ENCODE measurements at regions not wholly inside any gene's neighbourhood (a gene's known extent, or its start where the extent isn't known, plus 50 kb on each side); places are given as distances from the start of the nearest gene placed in this dataset.

- no peak for TF ChIP-seq CTCF (conservative IDR thresholded peaks at IDR 0.05; ENCODE audit: low read depth, low read length)
- TF ChIP-seq EZH2 (IDR thresholded peaks at IDR 0.05; ENCODE audit: borderline replicate concordance, low read depth, low read length, poor library complexity, severe bottlenecking) = no peak
- ChIA-PET CTCF (no interaction called here), POLR2A (ENCODE audit: low non-redundant PET) (no interaction called here)
- Histone ChIP-seq H3K27me3 (replicated peaks; ENCODE audit: insufficient read depth, low read depth, low read length, poor library complexity) (no peaks in the 10 kb centered on the region), H3K4me3 (ENCODE audit: low read depth, low read length, poor library complexity, severe bottlenecking) (no peak overlapping the region), H3K27ac (ENCODE audit: low read depth, low read length, poor library complexity, severe bottlenecking) (no peak overlapping the region), H3K9me3 (ENCODE audit: low read depth, low read length, poor library complexity, severe bottlenecking) (no peaks in the 10 kb centered on the region), H3K4me1 (ENCODE audit: insufficient read depth, low read length, poor library complexity, severe bottlenecking) (no peaks in the 10 kb centered on the region), H3K36me3 (ENCODE audit: insufficient read depth, low read length, poor library complexity, severe bottlenecking) (no peaks in the 10 kb centered on the region)
- no TSS peak for BruUV-seq (replicated peaks)
- intact Hi-C loops (cut with micrococcal nuclease; ENCODE audit: unreplicated experiment) = no loop called here
- no peak for DNase-seq (ENCODE audit: low spot score)
Measured at GRCh38 chr12:11968516-11968915, 102.2 kb upstream of the BCL2L14 start.

GRCh38 chr12:11969437-11970154, 101.1 kb upstream of the BCL2L14 start:
- H3K4me3 ChIP-seq (ENCODE audit: low read depth, low read length, poor library complexity, severe bottlenecking) = no peak overlapping the region
- H3K36me3 ChIP-seq (ENCODE audit: insufficient read depth, low read length, poor library complexity, severe bottlenecking) = no peaks in the 10 kb centered on the region
- BruUV-seq (replicated peaks) = no TSS peak
- DNase-seq (ENCODE audit: low spot score) = no peak
- CTCF ChIA-PET = no interaction called here
- no peak overlapping the region for H3K27ac ChIP-seq (ENCODE audit: low read depth, low read length, poor library complexity, severe bottlenecking)
- POLR2A ChIA-PET (ENCODE audit: low non-redundant PET) = no interaction called here
- H3K9me3 ChIP-seq (ENCODE audit: low read depth, low read length, poor library complexity, severe bottlenecking) = no peaks in the 10 kb centered on the region
- H3K27me3 ChIP-seq (replicated peaks; ENCODE audit: insufficient read depth, low read depth, low read length, poor library complexity) = no peaks in the 10 kb centered on the region
- no peaks in the 10 kb centered on the region for H3K4me1 ChIP-seq (ENCODE audit: insufficient read depth, low read length, poor library complexity, severe bottlenecking)
- intact Hi-C loops (cut with micrococcal nuclease; ENCODE audit: unreplicated experiment) = no loop called here
- TF ChIP-seq CTCF (conservative IDR thresholded peaks at IDR 0.05; ENCODE audit: low read depth, low read length) (no peak), EZH2 (IDR thresholded peaks at IDR 0.05; ENCODE audit: borderline replicate concordance, low read depth, low read length, poor library complexity, severe bottlenecking) (no peak)

- DNase-seq (ENCODE audit: low spot score) = no peak
- POLR2A ChIA-PET (ENCODE audit: low non-redundant PET) = no interaction called here
- Histone ChIP-seq H3K36me3 (ENCODE audit: insufficient read depth, low read length, poor library complexity, severe bottlenecking) (no peaks in the 10 kb centered on the region), H3K27ac (ENCODE audit: low read depth, low read length, poor library complexity, severe bottlenecking) (no peak overlapping the region), H3K9me3 (ENCODE audit: low read depth, low read length, poor library complexity, severe bottlenecking) (no peaks in the 10 kb centered on the region), H3K27me3 (replicated peaks; ENCODE audit: insufficient read depth, low read depth, low read length, poor library complexity) (no peaks in the 10 kb centered on the region), H3K4me3 (ENCODE audit: low read depth, low read length, poor library complexity, severe bottlenecking) (no peak overlapping the region), H3K4me1 (ENCODE audit: insufficient read depth, low read length, poor library complexity, severe bottlenecking) (no peaks in the 10 kb centered on the region)
- intact Hi-C loops (cut with micrococcal nuclease; ENCODE audit: unreplicated experiment) = no loop called here
- no peak for TF ChIP-seq CTCF (conservative IDR thresholded peaks at IDR 0.05; ENCODE audit: low read depth, low read length)
- CTCF ChIA-PET = no interaction called here
- BruUV-seq (replicated peaks) = no TSS peak
Measured at GRCh38 chr12:11970155-11970520, 100.6 kb upstream of the BCL2L14 start.

Measured in A673 (cell line).